ENCODE measurements at regions not wholly inside any gene's neighbourhood (a gene's known extent, or its start where the extent isn't known, plus 50 kb on each side); places are given as distances from the start of the nearest gene placed in this dataset.

- H3K4me1 ChIP-seq = peaks cover 0 to 16% (median 2%) of the 10 kb centered on the region in 4 donors
- WGBS, 5 donors = 89 to 99% (median 97%) methylated on average over 4 of the region's 4 CpGs
- intact Hi-C loops (cut with DNase I; ENCODE audit: low total_unique reads) = no loop called here
- no peaks in the 10 kb centered on the region for H3K36me3 ChIP-seq
- TF ChIP-seq EP300 (IDR thresholded peaks at IDR 0.05) (no peak), CTCF (IDR thresholded peaks at IDR 0.05) (no peak), POLR2AphosphoS5 (IDR thresholded peaks at IDR 0.05) (no peak), POLR2A (IDR thresholded peaks at IDR 0.05) (no peak)
- no peak overlapping the region for H3K27ac ChIP-seq
- no peak for DNase-seq
- H3K4me3 ChIP-seq = no peak overlapping the region
- H3K9me3 ChIP-seq = no peaks in the 10 kb centered on the region
- H3K27me3 ChIP-seq = no peaks in the 10 kb centered on the region
These were observed 58.8 kb upstream of the XCR1 start for GRCh38 chr3:46086083-46086437.

GRCh38 chr3:46085421-46086082 lies 58.3 kb upstream of the XCR1 start:
- 50 to 76% (median 72%) methylated on average over 3 of the region's 3 CpGs for WGBS, 5 donors
- Histone ChIP-seq H3K27me3 (no peaks in the 10 kb centered on the region), H3K27ac (no peak overlapping the region), H3K4me1 (peaks cover 0 to 16% (median 2%) of the 10 kb centered on the region in 4 donors), H3K36me3 (no peaks in the 10 kb centered on the region), H3K9me3 (no peaks in the 10 kb centered on the region), H3K4me3 (no peak overlapping the region)
- TF ChIP-seq CTCF (IDR thresholded peaks at IDR 0.05) = no peak
- no peak for TF ChIP-seq POLR2A (IDR thresholded peaks at IDR 0.05)
- no peak for TF ChIP-seq POLR2AphosphoS5 (IDR thresholded peaks at IDR 0.05)
- no peak for TF ChIP-seq EP300 (IDR thresholded peaks at IDR 0.05)
- intact Hi-C loops (cut with DNase I; ENCODE audit: low total_unique reads) = no loop called here
- DNase-seq = no peak

GRCh38 chr3:46083956-46084355 lies 56.7 kb upstream of the XCR1 start:
- intact Hi-C loops (cut with DNase I; ENCODE audit: low total_unique reads) = no loop called here
- 81 to 100% (median 92%) methylated on average over 1 of the region's 1 CpG for WGBS, 5 donors
- Histone ChIP-seq H3K4me3 (no peak overlapping the region), H3K27ac (no peak overlapping the region), H3K9me3 (no peaks in the 10 kb centered on the region), H3K4me1 (peaks cover 0 to 12% (median 0%) of the 10 kb centered on the region in 4 donors), H3K36me3 (no peaks in the 10 kb centered on the region), H3K27me3 (no peaks in the 10 kb centered on the region)
- TF ChIP-seq CTCF (IDR thresholded peaks at IDR 0.05) = no peak
- TF ChIP-seq EP300 (IDR thresholded peaks at IDR 0.05) = no peak
- TF ChIP-seq POLR2A (IDR thresholded peaks at IDR 0.05) = no peak
- TF ChIP-seq POLR2AphosphoS5 (IDR thresholded peaks at IDR 0.05) = no peak
- DNase-seq = no peak

- no peaks in the 10 kb centered on the region for H3K27me3 ChIP-seq
- WGBS, 5 donors = 88 to 98% (median 93%) methylated on average over 1 of the region's 1 CpG
These were observed 55.6 kb upstream of the XCR1 start for GRCh38 chr3:46082849-46083248.

More at GRCh38 chr3:46082849-46083248, 55.6 kb upstream of the XCR1 start:
- no peak overlapping the region for H3K4me3 ChIP-seq
- peaks cover 0 to 18% (median 3%) of the 10 kb centered on the region in 4 donors for H3K4me1 ChIP-seq
- no peak for DNase-seq
- TF ChIP-seq CTCF (IDR thresholded peaks at IDR 0.05) = no peak
- TF ChIP-seq EP300 (IDR thresholded peaks at IDR 0.05) = no peak
- TF ChIP-seq POLR2A (IDR thresholded peaks at IDR 0.05) = no peak
- TF ChIP-seq POLR2AphosphoS5 (IDR thresholded peaks at IDR 0.05) = no peak
- intact Hi-C loops (cut with DNase I; ENCODE audit: low total_unique reads) = no loop called here
- H3K27ac ChIP-seq = no peak overlapping the region
- H3K9me3 ChIP-seq = no peaks in the 10 kb centered on the region
- no peaks in the 10 kb centered on the region for H3K36me3 ChIP-seq
